Ascending aorta (tissue), 2 donors: ENCODE measurements at regions not wholly inside any gene's neighbourhood (a gene's known extent, or its start where the extent isn't known, plus 50 kb on each side); places are given as distances from the start of the nearest gene placed in this dataset.

ENCODE experiments used
- DNase-seq, 2 donors: peaks; one replicate each; pipeline ENCODE4 v3.0.0-alpha.2; 2019; ENCODE audit warnings: low spot score in 2 of 2
- H3K27ac ChIP-seq, 2 donors: fragments of 200-600 bp; sonication (generic); one replicate each; pipeline ENCODE4 v1.5.1; 2016 to 2017; ENCODE audit warnings: mild to moderate bottlenecking in 1 of 2
- H3K27me3 ChIP-seq: fragments of 200-600 bp; sonication (generic); one replicate; pipeline ENCODE4 v1.5.1; 2017
- H3K36me3 ChIP-seq, 2 donors: fragments of 200-600 bp; sonication (generic); one replicate each; pipeline ENCODE4 v1.5.1; 2016
- H3K4me1 ChIP-seq, 2 donors: fragments of 200-600 bp; sonication (generic); one replicate each; pipeline ENCODE4 v1.5.1; 2016 to 2017; ENCODE audit warnings: mild to moderate bottlenecking in 1 of 2
- H3K4me3 ChIP-seq, 2 donors: fragments of 200-600 bp; sonication (generic); one replicate each; pipeline ENCODE4 v1.5.1; 2016 to 2017; ENCODE audit warnings: mild to moderate bottlenecking in 1 of 2
- H3K9me3 ChIP-seq, 2 donors: fragments of 200-600 bp; sonication (generic); one replicate each; pipeline ENCODE4 v1.5.1; 2016
- intact Hi-C: fragments of 100-400 bp; cut with DNase I; formaldehyde crosslinking; loops from one replicate; pipeline ENCODE4 v1.15.1; 2023
- TF ChIP-seq, protein P1 (sequence below), 3 experiments: fragments of 200-600 bp in 2 of 3; fragments of 450-650 bp in 1 of 3; sonication (generic) in 2 of 3; IDR thresholded peaks; one replicate each; pipeline ENCODE4 v1.5.1; 2016 to 2019; ENCODE audit warnings: antibody characterized with exemption in 3 of 3, mild to moderate bottlenecking in 1 of 3, moderate library complexity in 1 of 3

DNA sequence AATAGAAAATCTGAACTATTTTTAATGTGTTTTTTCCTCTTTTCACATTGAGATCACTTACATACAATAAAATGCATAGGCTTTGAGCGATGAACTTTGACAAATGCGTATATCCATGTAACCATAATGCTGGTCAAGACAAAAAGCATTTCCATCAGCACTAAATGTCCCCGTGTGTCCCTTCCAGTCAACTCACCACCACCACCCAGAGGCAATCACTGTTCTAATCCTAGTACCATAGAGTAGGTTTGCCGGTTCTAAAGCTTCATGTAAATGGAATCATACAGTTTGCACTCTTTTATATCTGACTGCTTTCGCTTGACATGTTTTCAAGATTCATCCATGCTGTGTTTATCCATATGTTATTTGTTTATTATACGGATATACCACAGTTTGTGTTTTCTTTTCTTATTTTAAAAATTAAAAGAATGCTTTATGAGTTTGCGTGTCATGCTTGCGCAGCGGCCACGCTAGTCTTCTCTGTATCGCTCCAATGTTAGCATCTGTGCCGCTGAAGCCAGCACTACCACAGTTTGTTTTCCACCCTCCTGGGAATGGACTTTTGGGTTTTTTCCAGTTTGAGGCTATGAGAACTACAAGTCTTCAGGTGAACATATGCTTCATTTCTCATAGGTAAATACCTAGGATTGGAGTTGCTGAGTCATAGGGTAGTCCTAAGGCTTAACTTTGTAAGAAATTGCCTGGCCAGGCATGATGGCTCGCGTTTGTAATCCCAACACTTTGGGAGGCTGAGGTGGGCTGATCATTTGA is 197.5 kb upstream of the CHAC2 start:
- Histone ChIP-seq H3K36me3 (no peaks in the 10 kb centered on the region), H3K27ac (no peak overlapping the region), H3K4me3 (no peak overlapping the region), H3K9me3 (no peaks in the 10 kb centered on the region), H3K27me3 (no peaks in the 10 kb centered on the region), H3K4me1 (no peaks in the 10 kb centered on the region)
- no peak for DNase-seq
- TF ChIP-seq, protein P1, sequence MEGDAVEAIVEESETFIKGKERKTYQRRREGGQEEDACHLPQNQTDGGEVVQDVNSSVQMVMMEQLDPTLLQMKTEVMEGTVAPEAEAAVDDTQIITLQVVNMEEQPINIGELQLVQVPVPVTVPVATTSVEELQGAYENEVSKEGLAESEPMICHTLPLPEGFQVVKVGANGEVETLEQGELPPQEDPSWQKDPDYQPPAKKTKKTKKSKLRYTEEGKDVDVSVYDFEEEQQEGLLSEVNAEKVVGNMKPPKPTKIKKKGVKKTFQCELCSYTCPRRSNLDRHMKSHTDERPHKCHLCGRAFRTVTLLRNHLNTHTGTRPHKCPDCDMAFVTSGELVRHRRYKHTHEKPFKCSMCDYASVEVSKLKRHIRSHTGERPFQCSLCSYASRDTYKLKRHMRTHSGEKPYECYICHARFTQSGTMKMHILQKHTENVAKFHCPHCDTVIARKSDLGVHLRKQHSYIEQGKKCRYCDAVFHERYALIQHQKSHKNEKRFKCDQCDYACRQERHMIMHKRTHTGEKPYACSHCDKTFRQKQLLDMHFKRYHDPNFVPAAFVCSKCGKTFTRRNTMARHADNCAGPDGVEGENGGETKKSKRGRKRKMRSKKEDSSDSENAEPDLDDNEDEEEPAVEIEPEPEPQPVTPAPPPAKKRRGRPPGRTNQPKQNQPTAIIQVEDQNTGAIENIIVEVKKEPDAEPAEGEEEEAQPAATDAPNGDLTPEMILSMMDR (IDR thresholded peaks at IDR 0.05) = no peak
- intact Hi-C loops = no loop called here

DNA sequence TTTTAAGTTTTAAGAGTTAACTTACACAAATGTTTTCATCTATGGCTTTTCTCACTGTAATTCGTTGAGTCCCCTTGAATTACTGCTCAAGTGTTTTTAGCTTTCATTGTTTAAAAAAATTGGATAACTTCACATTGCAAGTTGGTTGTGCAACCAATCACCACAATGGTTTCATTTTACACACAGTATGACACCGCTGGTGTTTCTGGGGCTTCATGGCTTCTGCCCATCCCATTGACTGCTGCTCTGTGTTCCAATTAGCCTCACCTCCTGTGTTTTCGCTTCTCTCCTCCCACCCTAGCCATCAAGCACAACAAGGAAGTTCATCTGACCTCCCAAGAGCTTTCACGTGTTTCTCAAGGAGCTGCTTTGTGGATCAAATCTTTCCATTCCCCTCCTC is 199.1 kb upstream of the CHAC2 start:
- no peaks in the 10 kb centered on the region for H3K4me1 ChIP-seq
- H3K36me3 ChIP-seq = no peaks in the 10 kb centered on the region
- H3K4me3 ChIP-seq = peak overlapping the region in 1 of 2 donors; percentile 16
- no peak overlapping the region for H3K27ac ChIP-seq
- intact Hi-C loops = no loop called here
- H3K9me3 ChIP-seq = no peaks in the 10 kb centered on the region
- H3K27me3 ChIP-seq = no peaks in the 10 kb centered on the region
- DNase-seq = no peak
- TF ChIP-seq, protein P1 (IDR thresholded peaks at IDR 0.05) = no peak

DNA sequence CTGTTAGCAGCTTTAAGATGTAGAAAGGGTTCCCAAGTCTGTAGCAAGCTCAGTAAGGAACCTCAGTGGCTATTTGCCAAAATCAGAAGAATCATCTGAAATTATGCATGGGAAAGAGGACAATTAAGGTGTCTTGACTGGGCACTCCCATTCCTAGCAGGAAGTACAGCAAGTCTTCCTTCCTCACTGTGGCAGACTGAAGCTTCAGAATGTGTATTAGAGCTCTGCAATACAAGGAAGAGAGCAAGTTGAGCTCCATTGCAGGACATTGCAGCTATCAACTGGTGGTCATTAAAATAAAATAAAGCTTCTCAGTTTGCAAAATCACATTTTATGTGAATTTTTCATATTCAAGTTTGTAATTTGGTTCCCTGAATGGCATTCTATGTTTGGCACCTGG is 200.5 kb upstream of the CHAC2 start:
- Histone ChIP-seq H3K9me3 (no peaks in the 10 kb centered on the region), H3K36me3 (no peaks in the 10 kb centered on the region), H3K27me3 (no peaks in the 10 kb centered on the region), H3K4me3 (no peak overlapping the region), H3K4me1 (no peaks in the 10 kb centered on the region), H3K27ac (no peak overlapping the region)
- intact Hi-C loops = no loop called here
- DNase-seq = no peak
- TF ChIP-seq, protein P1 (IDR thresholded peaks at IDR 0.05) = no peak

DNA sequence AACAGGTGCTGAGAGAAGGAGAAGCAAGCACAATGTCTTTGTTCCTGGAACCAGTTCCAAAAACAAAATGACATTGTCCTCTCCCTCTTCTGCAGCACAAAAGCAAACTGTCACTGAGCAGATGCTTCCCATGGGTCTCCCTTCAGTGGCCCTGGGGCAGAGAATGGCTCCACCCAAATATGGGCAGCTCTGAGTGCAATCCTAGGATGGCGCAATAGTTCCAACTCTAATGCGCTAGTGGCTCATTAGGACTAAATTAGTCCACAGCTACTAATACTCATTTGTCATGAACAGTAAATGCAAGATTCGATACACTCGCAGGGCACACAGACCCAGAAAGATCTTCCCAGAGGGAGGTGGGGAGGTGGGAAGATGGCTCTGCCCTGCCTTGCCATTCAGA is 205.2 kb upstream of the CHAC2 start:
- Histone ChIP-seq H3K4me1 (no peaks in the 10 kb centered on the region), H3K4me3 (no peak overlapping the region), H3K9me3 (peaks cover 0 to 4% of the 10 kb centered on the region in 2 donors), H3K36me3 (no peaks in the 10 kb centered on the region), H3K27ac (no peak overlapping the region), H3K27me3 (no peaks in the 10 kb centered on the region)
- intact Hi-C loops = no loop called here
- TF ChIP-seq, protein P1 (IDR thresholded peaks at IDR 0.05) = no peak
- DNase-seq = no peak

DNA sequence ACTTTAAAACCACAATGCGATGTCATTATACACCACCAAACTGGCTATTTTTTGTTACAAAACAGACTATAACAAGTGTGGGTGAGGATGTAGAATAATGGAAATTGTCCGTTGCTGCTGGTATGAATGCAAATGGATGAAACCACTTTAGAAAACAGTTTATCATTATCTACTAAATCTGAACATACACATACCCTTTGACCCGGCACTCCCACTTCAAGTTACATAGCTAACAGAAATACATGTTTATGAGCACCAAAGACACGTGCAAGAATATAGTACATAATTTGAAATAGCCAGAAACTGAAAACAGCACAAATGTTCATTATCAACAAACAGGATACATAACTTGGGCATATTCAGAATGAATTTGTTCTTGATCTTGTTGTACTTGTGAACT is 206.4 kb upstream of the CHAC2 start:
- no peaks in the 10 kb centered on the region for H3K4me1 ChIP-seq
- intact Hi-C loops = no loop called here
- TF ChIP-seq, protein P1 (IDR thresholded peaks at IDR 0.05) = no peak
- no peaks in the 10 kb centered on the region for H3K36me3 ChIP-seq
- peaks cover 0 to 6% of the 10 kb centered on the region in 2 donors for H3K9me3 ChIP-seq
- no peak overlapping the region for H3K27ac ChIP-seq
- no peak overlapping the region for H3K4me3 ChIP-seq
- no peak for DNase-seq
- H3K27me3 ChIP-seq = no peaks in the 10 kb centered on the region
